GM06990 (cell line): ENCODE measurements at regions not wholly inside any gene's neighbourhood (a gene's known extent, or its start where the extent isn't known, plus 50 kb on each side); places are given as distances from the start of the nearest gene placed in this dataset.

Experiments
- DNase-seq: peaks from one replicate; pipeline ENCODE4 v3.0.0-alpha.2; 2011; ENCODE audit not compliant: insufficient read length; ENCODE audit errors: extremely low read depth
- H3K27me3 ChIP-seq: replicated peaks from 2 replicates; pipeline ENCODE4 v1.6.0; 2011; ENCODE audit warnings: low read length; ENCODE audit not compliant: control insufficient read depth, insufficient read depth
- H3K36me3 ChIP-seq: 2 replicates; pipeline ENCODE4 v1.5.1; 2011; ENCODE audit warnings: low read length; ENCODE audit not compliant: control insufficient read depth, insufficient read depth
- H3K4me3 ChIP-seq: replicated peaks from 2 replicates; pipeline ENCODE4 v1.5.1; 2011; ENCODE audit warnings: low read depth, mild to moderate bottlenecking, control low read depth, low read length
- TF ChIP-seq, protein P1 (sequence below): IDR thresholded peaks from 2 replicates; pipeline ENCODE4 v1.5.1; 2011; ENCODE audit warnings: low read length, control low read depth, mild to moderate bottlenecking, inconsistent platforms; ENCODE audit not compliant: insufficient read depth, poor library complexity, severe bottlenecking

DNA sequence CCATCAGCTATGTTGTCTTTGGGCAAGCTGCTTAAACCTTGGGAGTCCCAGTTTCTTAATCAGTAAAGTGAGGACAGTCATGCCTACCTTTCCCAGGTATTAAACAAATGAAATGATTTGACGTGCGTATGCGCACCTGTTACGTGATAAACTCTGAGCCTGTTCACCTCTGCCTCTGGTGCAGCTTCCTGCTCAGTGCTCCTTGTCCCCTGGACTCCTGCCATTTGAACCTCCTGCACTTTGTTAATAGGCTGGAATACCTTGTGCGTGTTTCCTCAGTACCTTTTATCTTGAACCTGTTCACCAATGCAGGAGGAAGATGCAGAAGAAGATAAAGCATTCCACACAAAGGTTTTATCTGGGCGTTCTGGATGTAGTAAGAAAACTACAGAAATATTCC is 211.9 kb downstream of the CEP135 start:
- DNase-seq, result no peak
- TF ChIP-seq, protein P1, sequence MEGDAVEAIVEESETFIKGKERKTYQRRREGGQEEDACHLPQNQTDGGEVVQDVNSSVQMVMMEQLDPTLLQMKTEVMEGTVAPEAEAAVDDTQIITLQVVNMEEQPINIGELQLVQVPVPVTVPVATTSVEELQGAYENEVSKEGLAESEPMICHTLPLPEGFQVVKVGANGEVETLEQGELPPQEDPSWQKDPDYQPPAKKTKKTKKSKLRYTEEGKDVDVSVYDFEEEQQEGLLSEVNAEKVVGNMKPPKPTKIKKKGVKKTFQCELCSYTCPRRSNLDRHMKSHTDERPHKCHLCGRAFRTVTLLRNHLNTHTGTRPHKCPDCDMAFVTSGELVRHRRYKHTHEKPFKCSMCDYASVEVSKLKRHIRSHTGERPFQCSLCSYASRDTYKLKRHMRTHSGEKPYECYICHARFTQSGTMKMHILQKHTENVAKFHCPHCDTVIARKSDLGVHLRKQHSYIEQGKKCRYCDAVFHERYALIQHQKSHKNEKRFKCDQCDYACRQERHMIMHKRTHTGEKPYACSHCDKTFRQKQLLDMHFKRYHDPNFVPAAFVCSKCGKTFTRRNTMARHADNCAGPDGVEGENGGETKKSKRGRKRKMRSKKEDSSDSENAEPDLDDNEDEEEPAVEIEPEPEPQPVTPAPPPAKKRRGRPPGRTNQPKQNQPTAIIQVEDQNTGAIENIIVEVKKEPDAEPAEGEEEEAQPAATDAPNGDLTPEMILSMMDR, result no peak

DNA sequence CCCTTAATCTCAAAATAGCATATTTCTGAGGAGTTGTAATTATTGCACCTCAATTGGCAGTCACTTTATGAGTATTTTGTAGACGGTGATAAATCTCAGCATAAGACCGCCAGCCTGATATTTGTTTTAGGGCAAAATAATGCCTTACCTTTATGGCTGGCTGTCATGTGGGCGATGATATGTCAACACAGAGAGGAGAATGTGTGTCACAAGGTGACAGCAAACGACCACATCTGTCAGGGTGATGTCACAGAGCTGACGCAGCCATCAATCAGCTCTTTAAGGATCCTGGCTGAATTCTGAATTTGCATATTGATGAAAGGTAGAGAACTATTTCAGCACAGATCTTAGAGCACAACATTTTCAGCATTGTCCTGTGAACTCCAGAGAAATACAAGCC is 209.7 kb downstream of the CEP135 start:
- Histone ChIP-seq H3K27me3 (no peaks in the 10 kb centered on the region), H3K36me3 (no peaks in the 10 kb centered on the region), H3K4me3 (no peak overlapping the region)
- TF ChIP-seq, protein P1, result no peak
- DNase-seq, result no peak

More for the DNA sequence above, 211.9 kb downstream of the CEP135 start:
- H3K4me3 ChIP-seq, result no peak overlapping the region
- H3K36me3 ChIP-seq, result no peaks in the 10 kb centered on the region
- H3K27me3 ChIP-seq, result no peaks in the 10 kb centered on the region

DNA sequence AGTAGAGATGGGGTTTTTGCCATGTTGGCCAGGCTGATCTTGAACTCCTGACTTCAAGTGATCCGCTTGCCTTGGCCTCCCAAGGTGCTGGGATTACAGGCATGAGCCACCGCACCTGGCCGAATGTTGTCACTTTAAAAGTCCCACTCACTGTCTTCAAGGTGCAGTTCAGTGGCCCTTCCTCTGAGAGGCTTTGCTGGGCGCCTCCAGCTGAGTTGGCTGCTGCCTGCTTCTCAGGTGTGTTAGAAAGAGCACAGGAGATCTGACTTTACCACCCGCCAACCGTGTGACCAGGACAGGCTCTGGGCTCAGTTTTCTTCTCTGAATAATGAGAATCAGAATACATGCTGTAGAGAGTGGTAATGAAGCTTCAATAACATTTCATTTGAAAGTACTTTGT is 207.4 kb downstream of the CEP135 start:
- Histone ChIP-seq H3K36me3 (no peaks in the 10 kb centered on the region), H3K27me3 (no peaks in the 10 kb centered on the region), H3K4me3 (no peak overlapping the region)
- TF ChIP-seq, protein P1, result no peak
- DNase-seq, result no peak

DNA sequence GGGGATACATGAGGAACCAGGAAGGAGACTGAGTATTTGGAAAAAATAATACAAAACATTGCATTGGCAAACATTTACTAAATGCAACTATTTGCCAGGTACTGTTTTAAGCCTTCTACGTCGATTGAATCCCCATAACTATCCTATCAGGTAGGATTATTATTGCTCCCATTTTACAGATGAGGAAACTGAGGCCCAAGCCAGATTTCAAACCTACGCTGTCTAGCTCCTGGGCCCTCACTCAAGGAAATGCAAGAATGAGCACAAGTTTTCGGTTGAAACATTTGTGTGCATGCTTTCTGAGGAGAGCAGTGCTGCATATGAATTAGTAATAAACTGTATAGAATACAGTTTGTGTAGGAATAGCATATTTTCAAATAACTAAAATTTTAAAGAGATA is 206.7 kb downstream of the CEP135 start:
- H3K27me3 ChIP-seq, result no peaks in the 10 kb centered on the region
- H3K36me3 ChIP-seq, result no peaks in the 10 kb centered on the region
- no peak overlapping the region for H3K4me3 ChIP-seq
- no peak for DNase-seq
- TF ChIP-seq, protein P1, result no peak

DNA sequence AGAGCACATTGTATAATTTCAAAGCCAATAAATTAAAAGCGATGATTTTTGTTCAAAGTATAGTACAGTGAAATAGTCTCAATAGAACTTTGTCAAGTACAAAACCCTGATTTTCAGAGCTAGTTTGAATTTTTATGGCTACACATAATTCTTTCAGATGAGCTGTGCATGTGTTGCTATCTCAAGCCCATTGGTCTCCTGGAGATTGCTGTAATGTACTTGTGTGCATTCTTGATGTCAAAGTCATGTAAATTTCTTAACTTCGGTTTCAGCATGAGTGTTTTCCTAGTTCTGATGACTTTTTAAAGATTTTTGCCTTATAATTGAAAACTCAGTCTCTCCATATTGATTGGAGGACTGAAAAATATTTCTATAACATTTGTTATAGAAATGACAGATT is 200.8 kb downstream of the CEP135 start:
- H3K36me3 ChIP-seq, result no peaks in the 10 kb centered on the region
- H3K27me3 ChIP-seq, result no peaks in the 10 kb centered on the region
- TF ChIP-seq, protein P1, result no peak
- DNase-seq, result no peak
- H3K4me3 ChIP-seq, result no peak overlapping the region

DNA sequence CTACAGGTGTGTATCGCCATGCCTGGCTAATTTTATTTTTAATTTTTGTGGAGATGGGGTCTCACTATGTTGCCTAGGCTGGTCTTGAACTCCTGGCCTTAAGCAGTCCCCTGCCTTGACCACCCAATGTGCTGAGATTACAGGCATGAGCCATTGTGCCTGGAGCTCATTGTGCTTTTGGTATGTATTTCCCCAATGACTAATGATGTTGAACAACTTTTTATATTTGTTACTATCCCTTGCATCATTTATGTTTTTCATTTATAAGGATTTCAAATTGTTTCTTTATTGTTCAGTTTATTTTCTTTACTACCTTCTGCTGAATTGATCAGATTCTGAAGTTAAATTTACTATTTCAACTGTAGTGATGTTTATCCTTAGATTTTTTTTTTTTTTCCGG is 199.7 kb downstream of the CEP135 start:
- TF ChIP-seq, protein P1, result no peak
- Histone ChIP-seq H3K36me3 (no peaks in the 10 kb centered on the region), H3K4me3 (no peak overlapping the region), H3K27me3 (no peaks in the 10 kb centered on the region)
- no peak for DNase-seq
